GM19328 (cell line): ENCODE measurements at regions not wholly inside any gene's neighbourhood (a gene's known extent, or its start where the extent isn't known, plus 50 kb on each side); places are given as distances from the start of the nearest gene placed in this dataset.
"Not testable (repeated sequence)": the region's sequence is repeated elsewhere in the genome, so short reads cannot be mapped to it uniquely, and the experiment has no call there.

ENCODE experiments used
- ATAC-seq: cut with Tn5 transposase; IDR thresholded peaks from one replicate; pipeline ENCODE4 v1.9.1; 2021; ENCODE audit warnings: mild to moderate bottlenecking, moderate library complexity; ENCODE audit not compliant: unreplicated experiment

- no peak for ATAC-seq
These were observed 612.2 kb downstream of the DIPK2A start for GRCh38 chr3:144583871-144584270.

DNA sequence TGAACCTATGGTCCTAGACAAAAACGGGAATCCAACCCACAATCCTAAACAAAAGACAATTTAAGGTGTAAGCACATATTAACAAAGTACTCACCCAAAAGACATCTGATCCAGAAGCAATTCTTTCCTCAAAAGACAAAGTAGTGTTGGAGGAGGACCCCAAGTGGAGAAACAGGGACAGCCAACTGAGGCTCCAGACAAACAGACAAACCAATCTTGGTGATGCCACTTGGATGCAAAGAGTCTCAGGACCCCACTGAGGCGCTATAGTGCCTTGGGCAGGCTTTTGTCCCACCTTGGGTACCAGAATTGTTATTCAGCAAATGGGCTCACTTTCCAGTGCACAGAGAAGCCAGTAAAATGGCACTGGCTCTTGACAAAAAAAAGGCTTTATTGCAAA is 613.8 kb downstream of the DIPK2A start:
- ATAC-seq = no peak

- ATAC-seq = no peak
These were observed 614.3 kb downstream of the DIPK2A start for GRCh38 chr3:144585953-144586352.

- ATAC-seq = no peak
These were observed 614.8 kb downstream of the DIPK2A start for GRCh38 chr3:144586382-144586781.

DNA sequence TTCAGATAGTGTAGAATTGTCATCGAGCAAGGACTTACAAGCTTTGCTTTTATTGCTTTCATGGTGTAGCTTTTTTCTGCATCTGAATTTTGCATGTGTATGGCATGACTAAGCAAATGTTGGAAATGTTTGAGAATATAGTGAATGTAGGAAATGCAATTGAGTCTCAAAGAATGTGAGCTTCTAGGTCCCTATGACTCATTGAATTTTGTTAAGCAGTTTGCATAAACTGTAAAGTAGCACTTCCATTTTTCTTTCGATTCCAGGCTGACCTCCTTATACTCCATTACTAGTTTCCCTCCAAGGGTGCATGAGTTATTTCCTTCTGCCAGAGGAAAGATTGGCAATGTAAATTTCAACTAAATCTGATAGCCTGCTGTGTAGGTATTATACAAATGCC is 619.2 kb downstream of the DIPK2A start:
- no peak for ATAC-seq

- no peak for ATAC-seq
These were observed 622.3 kb downstream of the DIPK2A start for GRCh38 chr3:144593881-144594280.

DNA sequence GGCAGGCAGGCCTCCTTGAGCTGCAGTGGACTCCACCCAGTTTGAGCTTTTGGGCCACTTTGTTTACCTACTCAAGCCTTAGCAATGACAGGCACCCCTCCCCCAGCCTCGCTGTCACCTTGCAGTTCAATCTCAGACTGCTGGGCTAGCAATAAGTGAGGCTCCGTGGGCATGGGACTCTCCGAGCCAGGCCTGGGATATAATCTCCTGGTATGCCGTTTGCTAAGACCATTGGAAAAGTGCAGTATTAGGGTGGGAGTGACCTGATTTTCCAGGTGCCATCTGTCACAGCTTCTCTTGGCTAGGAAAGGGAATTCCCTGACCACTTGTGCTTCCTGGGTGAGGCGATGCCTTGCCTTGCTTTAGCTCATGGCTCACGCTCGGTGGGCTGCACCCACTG is 648.6 kb downstream of the DIPK2A start:
- not testable (repeated sequence) for ATAC-seq

DNA sequence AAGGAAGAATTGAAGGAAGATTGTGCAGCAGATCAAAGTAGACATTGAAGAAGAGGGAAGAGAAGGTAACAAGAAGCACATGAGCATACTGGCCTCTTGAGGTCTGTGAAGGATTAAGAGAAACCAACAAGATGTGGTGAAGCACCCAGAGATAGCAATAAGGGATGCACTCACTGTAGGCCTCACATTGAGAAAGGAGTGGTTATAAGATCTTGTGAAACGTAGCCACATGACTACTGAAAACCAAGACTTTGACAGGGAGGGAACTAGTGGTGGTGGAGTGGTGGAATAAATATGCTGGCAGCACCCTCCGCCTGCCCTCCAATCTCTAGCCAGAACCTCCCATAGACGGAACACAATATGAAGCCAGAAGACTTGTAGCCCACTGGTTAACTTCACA is 651.2 kb downstream of the DIPK2A start:
- no peak for ATAC-seq

- no peak for ATAC-seq
These were observed 653.0 kb downstream of the DIPK2A start for GRCh38 chr3:144624656-144625055.

- ATAC-seq = no peak
These were observed 655.2 kb downstream of the DIPK2A start for GRCh38 chr3:144626835-144627234.

GRCh38 chr3:144629381-144629780 is 657.8 kb downstream of the DIPK2A start:
- ATAC-seq = no peak

DNA sequence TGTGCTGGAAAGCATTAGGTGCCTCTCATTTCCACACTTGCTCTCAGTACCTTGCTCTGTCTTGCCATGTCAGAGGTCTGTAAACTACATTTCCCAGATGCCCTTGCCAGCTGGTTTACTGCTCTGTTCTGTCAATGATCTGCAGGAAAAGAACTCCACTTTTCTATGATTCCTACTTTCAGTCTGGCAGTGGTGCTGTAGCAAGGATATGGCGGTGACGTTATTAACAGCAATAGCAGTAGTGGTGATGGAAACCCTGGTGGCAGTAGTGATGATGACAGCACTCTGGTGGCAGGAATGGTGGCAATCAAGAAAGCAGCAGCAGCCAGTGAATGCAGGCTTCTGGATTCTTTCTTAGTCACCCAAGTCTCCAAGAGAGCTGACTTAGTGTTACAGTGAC is 665.2 kb downstream of the DIPK2A start:
- no peak for ATAC-seq

GRCh38 chr3:144638009-144638408 is 666.4 kb downstream of the DIPK2A start:
- ATAC-seq = no peak

- ATAC-seq = no peak
These were observed 672.2 kb downstream of the DIPK2A start for GRCh38 chr3:144643771-144644198.

GRCh38 chr3:144645300-144645699 is 673.7 kb downstream of the DIPK2A start:
- no peak for ATAC-seq

DNA sequence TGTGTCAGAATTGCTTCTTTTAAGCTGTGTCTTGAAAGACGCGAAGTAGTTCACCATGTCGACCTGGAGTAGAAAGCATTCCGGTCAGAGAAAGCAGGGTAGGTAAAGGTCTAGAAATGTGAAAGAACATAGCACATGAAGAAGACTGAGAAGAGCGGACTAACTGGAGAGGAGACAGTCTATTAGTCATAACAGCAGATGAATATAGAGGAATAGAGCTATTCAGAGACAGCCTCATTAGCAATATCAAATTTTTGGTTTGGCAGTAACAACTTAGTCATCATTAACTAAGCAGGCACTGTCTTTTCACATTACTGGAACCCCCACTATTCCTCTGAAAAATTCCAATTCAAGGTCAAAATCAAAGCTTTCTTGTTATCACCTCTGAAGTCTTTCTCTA is 678.8 kb downstream of the DIPK2A start:
- ATAC-seq = no peak

GRCh38 chr3:144652573-144652972 is 681.0 kb downstream of the DIPK2A start:
- ATAC-seq = no peak

DNA sequence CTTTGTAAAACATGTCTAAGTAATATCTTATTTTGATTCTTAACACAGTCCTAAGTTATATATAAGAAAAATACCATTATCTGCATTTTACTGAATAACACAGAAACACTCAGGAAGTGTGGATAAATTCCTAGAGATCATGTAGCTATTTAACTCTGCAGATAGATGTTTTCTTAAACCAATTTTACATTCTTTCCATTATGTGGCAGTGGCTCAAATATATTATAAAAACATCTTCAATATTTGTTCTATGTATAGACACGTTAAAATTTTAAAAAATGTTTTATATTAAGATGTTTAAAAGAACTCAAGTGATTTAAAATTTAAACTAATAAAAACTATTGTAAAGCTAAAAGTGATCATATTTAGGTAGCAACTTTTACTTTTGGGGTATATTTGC is 683.8 kb downstream of the DIPK2A start:
- no peak for ATAC-seq

DNA sequence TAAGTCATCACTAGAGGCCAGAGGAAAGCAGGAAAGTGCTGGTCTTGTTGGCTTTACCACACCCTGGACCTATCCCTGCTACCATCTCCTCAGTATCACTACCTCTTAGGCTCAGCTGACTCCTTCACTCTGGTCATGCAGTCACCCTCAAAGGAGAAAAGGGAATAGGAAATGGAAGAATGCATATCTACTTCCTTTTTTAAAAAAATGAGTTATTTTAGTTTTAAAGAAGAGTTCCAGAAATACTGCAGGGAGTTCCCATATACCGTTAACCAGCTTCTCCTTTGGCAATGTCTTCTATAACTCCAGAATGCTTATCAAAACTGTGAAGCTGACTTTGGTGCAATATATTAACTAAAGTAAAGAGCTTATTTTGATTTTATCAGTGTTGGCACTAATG is 688.6 kb downstream of the DIPK2A start:
- no peak for ATAC-seq

- no peak for ATAC-seq
These were observed 691.1 kb downstream of the DIPK2A start for GRCh38 chr3:144662729-144663128.

DNA sequence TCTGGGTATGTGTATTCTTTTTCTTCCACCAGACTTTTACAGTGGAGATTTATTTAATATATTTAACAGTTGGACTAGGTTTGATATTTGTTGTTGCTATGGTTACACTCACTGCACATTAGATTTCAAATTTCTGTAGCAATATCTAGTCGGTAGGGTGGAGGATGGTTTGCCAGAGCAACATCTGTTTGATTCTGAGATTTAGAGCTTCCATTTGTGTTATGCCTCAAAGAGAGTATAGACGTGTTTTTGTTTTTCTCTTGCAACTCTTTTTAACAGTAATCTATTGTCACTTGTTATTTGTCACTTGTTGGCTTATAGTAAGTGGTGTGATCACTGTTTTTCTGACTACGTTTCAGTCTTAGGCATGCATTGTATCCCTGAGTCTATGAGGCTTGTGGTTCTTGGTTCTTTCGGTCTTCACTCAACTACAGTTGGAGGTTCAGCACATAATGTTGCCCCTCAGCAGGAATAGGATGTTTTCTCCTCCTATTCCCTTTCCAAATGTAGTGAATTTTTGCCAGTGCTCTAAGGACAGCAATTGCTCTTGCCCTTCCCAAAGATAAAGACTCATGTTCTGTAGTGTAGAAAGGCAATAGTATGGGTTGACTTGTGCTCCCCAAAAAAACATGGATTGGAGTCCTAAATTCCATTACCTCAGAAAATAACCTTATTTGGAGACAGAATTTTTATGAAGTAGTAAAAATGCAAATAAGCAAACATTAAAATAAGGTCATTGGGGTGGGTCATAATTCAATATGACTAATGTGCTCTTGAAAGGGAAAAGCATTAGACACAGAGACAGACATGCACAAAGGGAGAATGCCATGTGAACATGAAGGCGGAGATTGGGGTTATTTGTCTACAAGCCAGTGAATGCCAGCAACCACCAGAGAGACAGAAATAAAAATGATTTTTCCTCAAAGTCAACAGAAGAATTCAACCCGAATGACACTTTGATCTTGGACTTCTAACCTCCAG is 692.1 kb downstream of the DIPK2A start:
- no peak for ATAC-seq

DNA sequence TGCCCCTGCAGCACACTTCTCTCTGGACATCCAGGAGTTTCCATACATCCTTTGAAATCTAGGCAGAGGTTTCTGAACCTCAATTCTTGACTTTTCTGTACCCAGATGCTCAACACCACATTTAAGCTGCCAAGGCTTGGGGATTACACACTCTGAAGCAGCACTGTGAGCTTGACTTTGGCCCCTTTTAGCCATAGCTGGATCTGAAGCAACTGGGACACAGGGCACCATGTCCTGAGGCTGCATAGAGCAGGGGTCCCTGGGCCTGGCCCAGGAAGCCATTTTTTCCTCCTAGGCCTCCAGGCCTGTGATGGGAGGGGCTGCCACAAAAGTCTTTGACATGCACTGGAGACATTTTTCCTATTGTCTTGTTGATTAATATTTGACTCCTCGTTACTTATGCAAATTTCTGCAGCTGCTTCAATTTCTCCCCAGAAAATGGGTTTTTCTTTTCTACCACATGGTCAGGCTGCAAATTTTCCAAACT is 694.0 kb downstream of the DIPK2A start:
- ATAC-seq = no peak
